SK-N-SH treated with all-trans-retinoic acid at 6 μM for 48 hours (cell line): ENCODE measurements at regions not wholly inside any gene's neighbourhood (a gene's known extent, or its start where the extent isn't known, plus 50 kb on each side); places are given as distances from the start of the nearest gene placed in this dataset.

Experiments used
- ATAC-seq: fragments of 200-7000 bp; cut with Tn5 transposase; 3 replicates; pipeline ENCODE4 v1.9.1; 2020; ENCODE audit warnings: mild to moderate bottlenecking, moderate library complexity
- ARNTL ChIP-seq: fragments of 450-650 bp; formaldehyde crosslinking; IDR thresholded peaks from 2 replicates; pipeline ENCODE4 v1.5.0; 2020; ENCODE audit warnings: low read depth, mild to moderate bottlenecking, moderate library complexity, borderline replicate concordance
- BACH2 ChIP-seq: fragments of 250-450 bp; sonication (Bioruptor Pico); IDR thresholded peaks from 2 replicates; pipeline ENCODE4 v1.9.0; 2021; ENCODE audit warnings: mild to moderate bottlenecking, borderline replicate concordance
- CSDC2 ChIP-seq: fragments of 250-450 bp; sonication (Bioruptor Pico); IDR thresholded peaks from 2 replicates; pipeline ENCODE4 v1.5.0; 2020; ENCODE audit warnings: mild to moderate bottlenecking, moderate library complexity
- ESRRG ChIP-seq: fragments of 250-450 bp; sonication (Bioruptor Pico); IDR thresholded peaks from 2 replicates; pipeline ENCODE4 v1.6.1; 2021; ENCODE audit warnings: mild to moderate bottlenecking
- GLIS3 ChIP-seq: fragments of 250-450 bp; sonication (Bioruptor Pico); IDR thresholded peaks from 2 replicates; pipeline ENCODE4 v1.5.0; 2020; ENCODE audit warnings: mild to moderate bottlenecking, moderate library complexity
- ISL1 ChIP-seq: fragments of 250-450 bp; sonication (Bioruptor Pico); IDR thresholded peaks from 2 replicates; pipeline ENCODE4 v2.1.2; 2022; ENCODE audit warnings: mild to moderate bottlenecking, moderate library complexity
- OSR1 ChIP-seq: fragments of 250-450 bp; sonication (Bioruptor Pico); IDR thresholded peaks from 2 replicates; pipeline ENCODE4 v1.8.0; 2022; ENCODE audit warnings: moderate library complexity, mild to moderate bottlenecking, inconsistent platforms
- PPARA ChIP-seq: fragments of 250-450 bp; sonication (Bioruptor Pico); IDR thresholded peaks from 2 replicates; pipeline ENCODE4 v1.5.0; 2020; ENCODE audit warnings: mild to moderate bottlenecking, borderline replicate concordance
- RARB ChIP-seq: fragments of 250-450 bp; sonication (Bioruptor Pico); IDR thresholded peaks from 2 replicates; pipeline ENCODE4 v1.8.0; 2021; ENCODE audit warnings: mild to moderate bottlenecking, moderate library complexity
- SNAI2 ChIP-seq: fragments of 250-450 bp; sonication (Bioruptor Pico); IDR thresholded peaks from 2 replicates; pipeline ENCODE4 v1.5.0; 2020; ENCODE audit warnings: mild to moderate bottlenecking, moderate library complexity
- TOX ChIP-seq: fragments of 250-450 bp; sonication (Bioruptor Pico); IDR thresholded peaks from 2 replicates; pipeline ENCODE4 v1.8.0; 2021; ENCODE audit warnings: mild to moderate bottlenecking, moderate library complexity, borderline replicate concordance
- ZC3H10 ChIP-seq: fragments of 250-450 bp; sonication (Bioruptor Pico); IDR thresholded peaks from 2 replicates; pipeline ENCODE4 v1.5.1; 2021; ENCODE audit warnings: mild to moderate bottlenecking, moderate library complexity
- ZFP3 ChIP-seq: fragments of 250-450 bp; sonication (Bioruptor Pico); IDR thresholded peaks from 2 replicates; pipeline ENCODE4 v1.5.0; 2020; ENCODE audit warnings: mild to moderate bottlenecking, moderate library complexity
- ZFP30 ChIP-seq: fragments of 450-650 bp; formaldehyde crosslinking; IDR thresholded peaks from 2 replicates; pipeline ENCODE4 v1.5.0; 2022; ENCODE audit warnings: mild to moderate bottlenecking, moderate library complexity
- ZNF565 ChIP-seq: fragments of 450-650 bp; formaldehyde crosslinking; conservative IDR thresholded peaks from 2 replicates; pipeline ENCODE4 v1.5.0; 2020; ENCODE audit warnings: low read depth, mild to moderate bottlenecking, moderate library complexity
- ZNF70 ChIP-seq: fragments of 450-650 bp; formaldehyde crosslinking; IDR thresholded peaks from 2 replicates; pipeline ENCODE4 v1.5.0; 2020; ENCODE audit warnings: mild to moderate bottlenecking, moderate library complexity
- ZNF8 ChIP-seq: fragments of 450-650 bp; formaldehyde crosslinking; IDR thresholded peaks from 2 replicates; pipeline ENCODE4 v1.5.0; 2020; ENCODE audit warnings: mild to moderate bottlenecking, moderate library complexity
- TF ChIP-seq, protein P1 (sequence below): fragments of 250-450 bp; sonication (Bioruptor Pico); IDR thresholded peaks from 2 replicates; pipeline ENCODE4 v1.8.0; 2021; ENCODE audit warnings: low read depth, mild to moderate bottlenecking, moderate library complexity, borderline replicate concordance
- TF ChIP-seq, protein P2 (sequence below): fragments of 250-450 bp; sonication (Bioruptor Pico); IDR thresholded peaks from 2 replicates; pipeline ENCODE4 v1.5.1; 2021; ENCODE audit warnings: mild to moderate bottlenecking, moderate library complexity
- TF ChIP-seq, protein P3 (sequence below): fragments of 250-450 bp; sonication (Bioruptor Pico); IDR thresholded peaks from 2 replicates; pipeline ENCODE4 v1.5.0; 2020; ENCODE audit warnings: mild to moderate bottlenecking, moderate library complexity
- TF ChIP-seq, protein P4 (sequence below): fragments of 250-450 bp; sonication (Bioruptor Pico); IDR thresholded peaks from 2 replicates; pipeline ENCODE4 v1.5.1; 2020; ENCODE audit warnings: low read depth, mild to moderate bottlenecking, moderate library complexity
- TF ChIP-seq, protein P5 (sequence below): fragments of 250-450 bp; sonication (Bioruptor Pico); IDR thresholded peaks from 2 replicates; pipeline ENCODE4 v1.8.0; 2020; ENCODE audit warnings: mild to moderate bottlenecking, moderate library complexity, borderline replicate concordance

DNA sequence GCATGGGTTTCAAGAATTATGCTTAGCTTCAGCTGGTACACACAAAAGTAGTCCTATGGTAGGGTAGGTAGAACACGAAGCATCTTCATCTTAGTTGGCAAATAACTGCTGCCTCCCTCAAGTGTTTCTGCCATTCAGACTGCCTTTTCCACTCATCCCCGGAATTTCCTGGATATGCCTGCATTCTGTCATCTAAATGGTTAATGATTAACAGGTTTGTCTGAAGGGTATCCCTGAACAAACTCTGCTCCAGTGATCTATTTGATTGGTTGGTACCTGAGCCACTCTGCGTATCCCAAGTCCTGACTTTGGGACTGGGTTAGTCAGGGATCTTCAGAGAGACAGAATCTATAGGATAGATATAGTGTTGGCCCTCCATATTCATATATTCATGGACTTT, 272.3 kb upstream of the RAG2 start:
- TF ChIP-seq ESRRG (CRISPR knock-in tag) (no peak), PPARA (CRISPR knock-in tag) (no peak), TOX (no peak), BACH2 (no peak), OSR1 (CRISPR knock-in tag) (no peak), SNAI2 (CRISPR knock-in tag) (no peak), ARNTL (no peak), CSDC2 (CRISPR knock-in tag) (no peak), ZC3H10 (no peak), ISL1 (CRISPR knock-in tag) (no peak), ZNF565 (CRISPR knock-in tag) (no peak), ZFP3 (CRISPR knock-in tag) (no peak), ZNF8 (CRISPR knock-in tag) (no peak), GLIS3 (no peak), ZFP30 (no peak), RARB (CRISPR knock-in tag) (no peak)
- TF ChIP-seq, protein P1, sequence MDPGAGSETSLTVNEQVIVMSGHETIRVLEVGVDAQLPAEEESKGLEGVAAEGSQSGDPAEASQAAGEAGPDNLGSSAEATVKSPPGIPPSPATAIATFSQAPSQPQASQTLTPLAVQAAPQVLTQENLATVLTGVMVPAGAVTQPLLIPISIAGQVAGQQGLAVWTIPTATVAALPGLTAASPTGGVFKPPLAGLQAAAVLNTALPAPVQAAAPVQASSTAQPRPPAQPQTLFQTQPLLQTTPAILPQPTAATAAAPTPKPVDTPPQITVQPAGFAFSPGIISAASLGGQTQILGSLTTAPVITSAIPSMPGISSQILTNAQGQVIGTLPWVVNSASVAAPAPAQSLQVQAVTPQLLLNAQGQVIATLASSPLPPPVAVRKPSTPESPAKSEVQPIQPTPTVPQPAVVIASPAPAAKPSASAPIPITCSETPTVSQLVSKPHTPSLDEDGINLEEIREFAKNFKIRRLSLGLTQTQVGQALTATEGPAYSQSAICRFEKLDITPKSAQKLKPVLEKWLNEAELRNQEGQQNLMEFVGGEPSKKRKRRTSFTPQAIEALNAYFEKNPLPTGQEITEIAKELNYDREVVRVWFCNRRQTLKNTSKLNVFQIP (CRISPR knock-in tag): no peak
- TF ChIP-seq, protein P2, sequence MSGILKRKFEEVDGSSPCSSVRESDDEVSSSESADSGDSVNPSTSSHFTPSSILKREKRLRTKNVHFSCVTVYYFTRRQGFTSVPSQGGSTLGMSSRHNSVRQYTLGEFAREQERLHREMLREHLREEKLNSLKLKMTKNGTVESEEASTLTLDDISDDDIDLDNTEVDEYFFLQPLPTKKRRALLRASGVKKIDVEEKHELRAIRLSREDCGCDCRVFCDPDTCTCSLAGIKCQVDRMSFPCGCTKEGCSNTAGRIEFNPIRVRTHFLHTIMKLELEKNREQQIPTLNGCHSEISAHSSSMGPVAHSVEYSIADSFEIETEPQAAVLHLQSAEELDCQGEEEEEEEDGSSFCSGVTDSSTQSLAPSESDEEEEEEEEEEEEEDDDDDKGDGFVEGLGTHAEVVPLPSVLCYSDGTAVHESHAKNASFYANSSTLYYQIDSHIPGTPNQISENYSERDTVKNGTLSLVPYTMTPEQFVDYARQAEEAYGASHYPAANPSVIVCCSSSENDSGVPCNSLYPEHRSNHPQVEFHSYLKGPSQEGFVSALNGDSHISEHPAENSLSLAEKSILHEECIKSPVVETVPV (CRISPR knock-in tag): no peak
- TF ChIP-seq, protein P3, sequence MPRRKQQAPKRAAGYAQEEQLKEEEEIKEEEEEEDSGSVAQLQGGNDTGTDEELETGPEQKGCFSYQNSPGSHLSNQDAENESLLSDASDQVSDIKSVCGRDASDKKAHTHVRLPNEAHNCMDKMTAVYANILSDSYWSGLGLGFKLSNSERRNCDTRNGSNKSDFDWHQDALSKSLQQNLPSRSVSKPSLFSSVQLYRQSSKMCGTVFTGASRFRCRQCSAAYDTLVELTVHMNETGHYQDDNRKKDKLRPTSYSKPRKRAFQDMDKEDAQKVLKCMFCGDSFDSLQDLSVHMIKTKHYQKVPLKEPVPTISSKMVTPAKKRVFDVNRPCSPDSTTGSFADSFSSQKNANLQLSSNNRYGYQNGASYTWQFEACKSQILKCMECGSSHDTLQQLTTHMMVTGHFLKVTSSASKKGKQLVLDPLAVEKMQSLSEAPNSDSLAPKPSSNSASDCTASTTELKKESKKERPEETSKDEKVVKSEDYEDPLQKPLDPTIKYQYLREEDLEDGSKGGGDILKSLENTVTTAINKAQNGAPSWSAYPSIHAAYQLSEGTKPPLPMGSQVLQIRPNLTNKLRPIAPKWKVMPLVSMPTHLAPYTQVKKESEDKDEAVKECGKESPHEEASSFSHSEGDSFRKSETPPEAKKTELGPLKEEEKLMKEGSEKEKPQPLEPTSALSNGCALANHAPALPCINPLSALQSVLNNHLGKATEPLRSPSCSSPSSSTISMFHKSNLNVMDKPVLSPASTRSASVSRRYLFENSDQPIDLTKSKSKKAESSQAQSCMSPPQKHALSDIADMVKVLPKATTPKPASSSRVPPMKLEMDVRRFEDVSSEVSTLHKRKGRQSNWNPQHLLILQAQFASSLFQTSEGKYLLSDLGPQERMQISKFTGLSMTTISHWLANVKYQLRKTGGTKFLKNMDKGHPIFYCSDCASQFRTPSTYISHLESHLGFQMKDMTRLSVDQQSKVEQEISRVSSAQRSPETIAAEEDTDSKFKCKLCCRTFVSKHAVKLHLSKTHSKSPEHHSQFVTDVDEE (CRISPR knock-in tag): no peak
- ATAC-seq: no peak

DNA sequence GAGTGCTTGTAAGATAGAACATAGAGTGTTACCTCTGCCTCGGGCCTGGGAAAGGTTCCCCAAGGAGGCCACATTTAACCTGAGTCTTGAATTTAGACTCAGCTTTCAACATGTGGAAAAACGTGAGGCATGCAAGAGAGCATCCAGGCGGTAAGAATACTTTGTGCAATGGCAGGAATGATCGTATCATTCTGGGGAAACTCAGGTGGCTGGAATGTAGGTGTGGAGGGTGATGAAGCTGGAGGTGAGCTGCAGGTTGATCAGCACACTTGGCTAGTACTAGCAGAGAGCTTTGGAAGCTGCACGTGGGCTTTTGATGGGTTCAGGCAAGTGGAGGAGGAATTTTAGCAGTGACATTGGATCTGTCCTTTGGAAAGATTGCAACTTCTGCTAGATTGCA, 270.3 kb upstream of the RAG2 start:
- no peak for ATAC-seq
- TF ChIP-seq OSR1 (CRISPR knock-in tag) (no peak), ZC3H10 (no peak), ZNF565 (CRISPR knock-in tag) (no peak), ESRRG (CRISPR knock-in tag) (no peak), TOX (no peak), ZNF70 (CRISPR knock-in tag) (no peak), GLIS3 (no peak), ZFP3 (CRISPR knock-in tag) (no peak), BACH2 (no peak), ISL1 (CRISPR knock-in tag) (no peak), SNAI2 (CRISPR knock-in tag) (no peak), RARB (CRISPR knock-in tag) (no peak), PPARA (CRISPR knock-in tag) (no peak), CSDC2 (CRISPR knock-in tag) (no peak), ARNTL (no peak), ZFP30 (no peak)
- TF ChIP-seq, protein P1 (CRISPR knock-in tag): no peak
- TF ChIP-seq, protein P4, sequence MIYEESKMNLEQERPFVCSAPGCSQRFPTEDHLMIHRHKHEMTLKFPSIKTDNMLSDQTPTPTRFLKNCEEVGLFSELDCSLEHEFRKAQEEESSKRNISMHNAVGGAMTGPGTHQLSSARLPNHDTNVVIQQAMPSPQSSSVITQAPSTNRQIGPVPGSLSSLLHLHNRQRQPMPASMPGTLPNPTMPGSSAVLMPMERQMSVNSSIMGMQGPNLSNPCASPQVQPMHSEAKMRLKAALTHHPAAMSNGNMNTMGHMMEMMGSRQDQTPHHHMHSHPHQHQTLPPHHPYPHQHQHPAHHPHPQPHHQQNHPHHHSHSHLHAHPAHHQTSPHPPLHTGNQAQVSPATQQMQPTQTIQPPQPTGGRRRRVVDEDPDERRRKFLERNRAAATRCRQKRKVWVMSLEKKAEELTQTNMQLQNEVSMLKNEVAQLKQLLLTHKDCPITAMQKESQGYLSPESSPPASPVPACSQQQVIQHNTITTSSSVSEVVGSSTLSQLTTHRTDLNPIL (CRISPR knock-in tag): no peak
- TF ChIP-seq, protein P5, sequence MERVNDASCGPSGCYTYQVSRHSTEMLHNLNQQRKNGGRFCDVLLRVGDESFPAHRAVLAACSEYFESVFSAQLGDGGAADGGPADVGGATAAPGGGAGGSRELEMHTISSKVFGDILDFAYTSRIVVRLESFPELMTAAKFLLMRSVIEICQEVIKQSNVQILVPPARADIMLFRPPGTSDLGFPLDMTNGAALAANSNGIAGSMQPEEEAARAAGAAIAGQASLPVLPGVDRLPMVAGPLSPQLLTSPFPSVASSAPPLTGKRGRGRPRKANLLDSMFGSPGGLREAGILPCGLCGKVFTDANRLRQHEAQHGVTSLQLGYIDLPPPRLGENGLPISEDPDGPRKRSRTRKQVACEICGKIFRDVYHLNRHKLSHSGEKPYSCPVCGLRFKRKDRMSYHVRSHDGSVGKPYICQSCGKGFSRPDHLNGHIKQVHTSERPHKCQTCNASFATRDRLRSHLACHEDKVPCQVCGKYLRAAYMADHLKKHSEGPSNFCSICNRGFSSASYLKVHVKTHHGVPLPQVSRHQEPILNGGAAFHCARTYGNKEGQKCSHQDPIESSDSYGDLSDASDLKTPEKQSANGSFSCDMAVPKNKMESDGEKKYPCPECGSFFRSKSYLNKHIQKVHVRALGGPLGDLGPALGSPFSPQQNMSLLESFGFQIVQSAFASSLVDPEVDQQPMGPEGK (CRISPR knock-in tag): no peak
- TF ChIP-seq, protein P3 (CRISPR knock-in tag): no peak
- TF ChIP-seq, all 23 proteins: peak for 0
